ENCODE measurements at regions not wholly inside any gene's neighbourhood (a gene's known extent, or its start where the extent isn't known, plus 50 kb on each side); places are given as distances from the start of the nearest gene placed in this dataset.

DNA sequence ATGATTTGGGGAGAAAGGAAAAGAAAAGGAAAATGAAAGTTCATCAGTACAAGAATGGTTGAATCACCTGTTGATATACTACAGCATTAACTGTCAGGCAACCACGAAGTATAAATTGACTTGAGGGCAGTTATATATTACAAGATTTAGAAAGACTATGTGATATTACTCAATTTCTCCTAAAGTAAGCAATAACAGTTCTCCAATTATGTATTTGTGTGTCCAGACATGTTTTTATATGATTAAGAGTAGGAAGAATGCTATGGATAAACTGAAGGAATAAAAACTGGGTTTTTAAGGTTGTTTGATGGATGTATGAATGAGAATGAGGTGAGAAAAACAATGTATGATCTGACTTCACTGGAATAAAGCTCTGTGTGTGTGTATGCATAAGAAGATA is 2234.4 kb downstream of the ARAP2 start:
- Histone ChIP-seq H2AFZ (no peak overlapping the region), H3K27ac (no peak overlapping the region), H3F3A (ENCODE audit: insufficient read depth) (no peaks in the 10 kb centered on the region), H3K36me3 (ENCODE audit: low read depth) (no peaks in the 10 kb centered on the region), H3K79me2 (ENCODE audit: insufficient read depth) (no peaks in the 10 kb centered on the region), H3K4me1 (ENCODE audit: insufficient read depth) (no peaks in the 10 kb centered on the region), H3K9ac (no peak overlapping the region), H3K4me2 (ENCODE audit: unreplicated experiment) (no peak overlapping the region), H3K4me3 (no peak overlapping the region), H3K9me3 (ENCODE audit: low read depth) (no peaks in the 10 kb centered on the region), H3K9me2 (ENCODE audit: insufficient read depth) (no peaks in the 10 kb centered on the region), H3K27me3 (replicated peaks; ENCODE audit: insufficient read depth) (no peaks in the 10 kb centered on the region), H4K20me1 (ENCODE audit: insufficient read depth) (no peaks in the 10 kb centered on the region)
- 63 to 74% methylated on average over 1 of the region's 1 CpG for WGBS, 2 experiments (ENCODE audit: low coverage in 1 of 2, low lambda C conversion rate in 2 of 2, missing lambda C conversion rate in 2 of 2)
- no peak for DNase-seq
- in situ Hi-C loops (cut with MboI), result no loop called here
- TF ChIP-seq EZH2 (IDR thresholded peaks at IDR 0.05; ENCODE audit: insufficient read depth, poor library complexity, severe bottlenecking) (no peak), EZH2phosphoT487 (IDR thresholded peaks at IDR 0.05; ENCODE audit: insufficient read depth, low read depth) (no peak)

DNA sequence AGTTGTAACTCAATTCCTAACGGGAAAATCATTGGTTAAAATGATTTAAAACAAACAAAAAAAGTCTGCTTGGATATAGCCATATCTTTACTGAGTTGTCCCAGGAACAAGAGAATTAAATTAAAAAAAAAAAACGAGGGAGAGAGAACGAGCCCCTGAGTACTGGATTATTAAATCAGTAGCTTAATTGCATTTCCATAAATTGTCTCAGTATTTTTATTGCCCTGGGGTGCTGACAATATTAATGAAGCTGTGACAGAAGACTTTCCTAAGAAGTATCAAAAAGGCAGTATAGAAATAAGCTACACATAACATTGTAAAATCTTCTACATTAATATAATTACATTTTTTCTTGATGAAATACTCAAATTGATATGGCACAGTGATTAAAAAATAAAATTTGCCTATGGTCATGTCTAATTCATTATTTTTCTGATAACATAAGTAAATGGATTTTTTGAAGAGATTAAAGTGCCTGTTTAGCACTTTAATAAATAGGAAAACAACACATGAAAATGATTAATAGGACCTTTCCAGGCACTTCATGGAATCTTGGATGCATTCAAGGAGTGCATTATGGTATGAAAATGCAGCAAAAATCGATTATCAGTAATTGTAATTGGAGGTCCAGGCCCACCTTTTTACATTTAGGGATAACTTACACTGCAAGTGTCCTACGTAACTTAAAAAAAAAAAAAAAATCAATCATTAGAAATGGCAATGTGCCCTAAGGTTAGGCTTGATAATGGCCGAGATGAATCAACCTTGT is 2233.4 kb downstream of the ARAP2 start:
- H3K4me3 ChIP-seq, result no peak overlapping the region
- H4K20me1 ChIP-seq (ENCODE audit: insufficient read depth), result no peaks in the 10 kb centered on the region
- H3K4me2 ChIP-seq (ENCODE audit: unreplicated experiment), result no peak overlapping the region
- H3K9ac ChIP-seq, result no peak overlapping the region
- no peak overlapping the region for H3K27ac ChIP-seq
- H3K27me3 ChIP-seq (replicated peaks; ENCODE audit: insufficient read depth), result no peaks in the 10 kb centered on the region
- TF ChIP-seq EZH2phosphoT487 (IDR thresholded peaks at IDR 0.05; ENCODE audit: insufficient read depth, low read depth) (no peak), EZH2 (IDR thresholded peaks at IDR 0.05; ENCODE audit: insufficient read depth, poor library complexity, severe bottlenecking) (no peak)
- in situ Hi-C loops (cut with MboI), result no loop called here
- H3K9me2 ChIP-seq (ENCODE audit: insufficient read depth), result no peaks in the 10 kb centered on the region; the same call in 1 of the 2 replicates
- H2AFZ ChIP-seq, result no peak overlapping the region
- H3K36me3 ChIP-seq (ENCODE audit: low read depth), result no peaks in the 10 kb centered on the region
- no peak for DNase-seq
- H3K79me2 ChIP-seq (ENCODE audit: insufficient read depth), result no peaks in the 10 kb centered on the region
- H3F3A ChIP-seq (ENCODE audit: insufficient read depth), result no peaks in the 10 kb centered on the region
- H3K4me1 ChIP-seq (ENCODE audit: insufficient read depth), result no peaks in the 10 kb centered on the region
- 59 to 65% methylated on average over 6 of the region's 6 CpGs for WGBS, 2 experiments (ENCODE audit: low coverage in 1 of 2, low lambda C conversion rate in 2 of 2, missing lambda C conversion rate in 2 of 2)
- no peaks in the 10 kb centered on the region for H3K9me3 ChIP-seq (ENCODE audit: low read depth)

GRCh38 chr4:34035225-34035624 is 2209.1 kb downstream of the ARAP2 start:
- 76 to 92% methylated on average over 1 of the region's 1 CpG for WGBS, 2 experiments (ENCODE audit: low coverage in 1 of 2, low lambda C conversion rate in 2 of 2, missing lambda C conversion rate in 2 of 2)
- Histone ChIP-seq H3K9me3 (ENCODE audit: low read depth) (no peaks in the 10 kb centered on the region), H3K4me2 (ENCODE audit: unreplicated experiment) (no peak overlapping the region), H3F3A (ENCODE audit: insufficient read depth) (no peaks in the 10 kb centered on the region), H3K9me2 (ENCODE audit: insufficient read depth) (no peaks in the 10 kb centered on the region; the same call in 1 of the 2 replicates), H2AFZ (no peak overlapping the region), H3K9ac (no peak overlapping the region), H3K27ac (no peak overlapping the region), H4K20me1 (ENCODE audit: insufficient read depth) (no peaks in the 10 kb centered on the region), H3K79me2 (ENCODE audit: insufficient read depth) (no peaks in the 10 kb centered on the region), H3K4me1 (ENCODE audit: insufficient read depth) (no peaks in the 10 kb centered on the region), H3K4me3 (no peak overlapping the region), H3K36me3 (ENCODE audit: low read depth) (no peaks in the 10 kb centered on the region), H3K27me3 (replicated peaks; ENCODE audit: insufficient read depth) (no peaks in the 10 kb centered on the region)
- no peak for DNase-seq
- in situ Hi-C loops (cut with MboI), result no loop called here
- TF ChIP-seq EZH2phosphoT487 (IDR thresholded peaks at IDR 0.05; ENCODE audit: insufficient read depth, low read depth) (no peak), EZH2 (IDR thresholded peaks at IDR 0.05; ENCODE audit: insufficient read depth, poor library complexity, severe bottlenecking) (no peak)

DNA sequence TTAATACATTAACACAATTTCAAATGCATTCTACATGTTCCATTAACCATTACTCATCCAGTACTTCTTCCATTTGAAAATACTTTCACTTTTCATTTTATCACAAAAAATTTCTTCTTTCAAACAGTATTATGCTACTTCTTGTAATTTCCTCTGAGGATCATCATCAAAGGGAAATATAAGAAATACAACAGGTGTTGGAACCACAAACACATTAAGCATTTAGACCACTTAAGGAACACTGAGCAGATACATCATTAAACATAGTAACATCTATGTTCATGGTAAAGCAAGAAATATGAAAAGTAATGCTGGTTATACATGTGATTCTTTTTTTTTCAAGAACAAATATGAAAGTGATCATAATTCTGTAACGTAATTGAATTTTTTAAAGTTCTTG is 2207.0 kb downstream of the ARAP2 start:
- no peaks in the 10 kb centered on the region for H4K20me1 ChIP-seq (ENCODE audit: insufficient read depth)
- no peaks in the 10 kb centered on the region for H3K36me3 ChIP-seq (ENCODE audit: low read depth)
- no peak overlapping the region for H3K4me2 ChIP-seq (ENCODE audit: unreplicated experiment)
- no peaks in the 10 kb centered on the region for H3F3A ChIP-seq (ENCODE audit: insufficient read depth)
- H3K4me1 ChIP-seq (ENCODE audit: insufficient read depth), result no peaks in the 10 kb centered on the region
- DNase-seq, result no peak
- no peaks in the 10 kb centered on the region for H3K27me3 ChIP-seq (replicated peaks; ENCODE audit: insufficient read depth)
- H3K79me2 ChIP-seq (ENCODE audit: insufficient read depth), result no peaks in the 10 kb centered on the region
- no peak overlapping the region for H3K27ac ChIP-seq
- TF ChIP-seq EZH2phosphoT487 (IDR thresholded peaks at IDR 0.05; ENCODE audit: insufficient read depth, low read depth) (no peak), EZH2 (IDR thresholded peaks at IDR 0.05; ENCODE audit: insufficient read depth, poor library complexity, severe bottlenecking) (no peak)
- no peaks in the 10 kb centered on the region for H3K9me3 ChIP-seq (ENCODE audit: low read depth)
- in situ Hi-C loops (cut with MboI), result no loop called here
- no peak overlapping the region for H2AFZ ChIP-seq
- no peaks in the 10 kb centered on the region; the same call in 1 of the 2 replicates for H3K9me2 ChIP-seq (ENCODE audit: insufficient read depth)
- no peak overlapping the region for H3K9ac ChIP-seq
- no peak overlapping the region for H3K4me3 ChIP-seq
- WGBS, 2 experiments (ENCODE audit: low coverage in 1 of 2, low lambda C conversion rate in 2 of 2, missing lambda C conversion rate in 2 of 2), result 57 to 58% methylated on average over 1 of the region's 1 CpG
